Liver (tissue), 8 donors: ENCODE measurements at regions not wholly inside any gene's neighbourhood (a gene's known extent, or its start where the extent isn't known, plus 50 kb on each side); places are given as distances from the start of the nearest gene placed in this dataset.

Source experiments
- DNase-seq: peaks from one replicate; pipeline ENCODE4 v3.0.0-alpha.2; 2017; ENCODE audit warnings: low spot score
- H3K27ac ChIP-seq, 2 donors: one replicate each; pipeline ENCODE4 v1.7.0; 2013; ENCODE audit warnings: inconsistent platforms in 2 of 2, low read length in 2 of 2, control low read depth in 1 of 2, low read depth in 1 of 2, mild to moderate bottlenecking in 1 of 2
- H3K27me3 ChIP-seq, 4 donors: one replicate each; pipeline versions ENCODE4 v1.6.1 to v1.7.0; 2013; ENCODE audit warnings: low read length in 3 of 4, inconsistent platforms in 1 of 4, mild to moderate bottlenecking in 1 of 4, moderate library complexity in 1 of 4; ENCODE audit not compliant: control insufficient read depth in 4 of 4, insufficient read depth in 4 of 4
- H3K36me3 ChIP-seq, 4 donors: one replicate each; pipeline versions ENCODE4 v1.6.1 to v1.7.0; 2013; ENCODE audit warnings: low read length in 3 of 4, mild to moderate bottlenecking in 3 of 4, low read depth in 1 of 4, moderate library complexity in 1 of 4; ENCODE audit not compliant: control insufficient read depth in 4 of 4, insufficient read depth in 3 of 4
- H3K4me1 ChIP-seq, 4 donors: one replicate each; pipeline versions ENCODE4 v1.6.1 to v1.7.0; 2013; ENCODE audit warnings: low read length in 3 of 4, mild to moderate bottlenecking in 3 of 4, moderate library complexity in 1 of 4; ENCODE audit not compliant: control insufficient read depth in 4 of 4, insufficient read depth in 4 of 4
- H3K4me3 ChIP-seq, 3 donors: one replicate each; pipeline versions ENCODE4 v1.6.1 to v1.7.0; 2013; ENCODE audit warnings: low read length in 3 of 3, control low read depth in 1 of 3, low read depth in 1 of 3, mild to moderate bottlenecking in 1 of 3
- H3K9ac ChIP-seq, 2 donors: one replicate each; pipeline ENCODE4 v1.7.0; 2013; ENCODE audit warnings: low read length in 2 of 2, mild to moderate bottlenecking in 2 of 2, moderate library complexity in 2 of 2, control low read depth in 1 of 2, low read depth in 1 of 2
- H3K9me3 ChIP-seq, 4 donors: one replicate each; pipeline versions ENCODE4 v1.6.1 to v1.7.0; 2013; ENCODE audit warnings: low read length in 3 of 4; ENCODE audit not compliant: control insufficient read depth in 4 of 4
- EGR1 ChIP-seq, 2 donors: IDR thresholded peaks; 2 replicates each; pipeline ENCODE4 v1.6.1; 2016 to 2018; ENCODE audit warnings: antibody characterized with exemption in 2 of 2, low read depth in 2 of 2
- FOXA1 ChIP-seq: IDR thresholded peaks from 2 replicates; pipeline ENCODE4 v1.6.1; 2016; ENCODE audit warnings: antibody characterized with exemption
- FOXA2 ChIP-seq: IDR thresholded peaks from 2 replicates; pipeline ENCODE4 v1.6.1; 2016; ENCODE audit warnings: antibody characterized with exemption
- GABPA ChIP-seq, 2 donors: IDR thresholded peaks in 1 of 2; conservative IDR thresholded peaks in 1 of 2; 2 replicates each; pipeline ENCODE4 v1.6.1; 2016; ENCODE audit warnings: antibody characterized with exemption in 2 of 2, mild to moderate bottlenecking in 1 of 2, moderate library complexity in 1 of 2
- HNF4A ChIP-seq, 2 donors: conservative IDR thresholded peaks; 2 replicates each; pipeline ENCODE4 v1.6.1; 2016; ENCODE audit warnings: antibody characterized with exemption in 2 of 2, mild to moderate bottlenecking in 2 of 2
- HNF4G ChIP-seq: IDR thresholded peaks from 2 replicates; pipeline ENCODE4 v1.6.1; 2016; ENCODE audit warnings: antibody characterized with exemption
- JUND ChIP-seq, 2 donors: IDR thresholded peaks; 2 replicates each; pipeline ENCODE4 v1.6.1; 2016; ENCODE audit warnings: antibody characterized with exemption in 2 of 2
- NR2F2 ChIP-seq: IDR thresholded peaks from 2 replicates; pipeline ENCODE4 v1.6.1; 2016; ENCODE audit warnings: antibody characterized with exemption
- RAD21 ChIP-seq, 2 donors: IDR thresholded peaks; 2 replicates each; pipeline ENCODE4 v1.6.1; 2016; ENCODE audit warnings: antibody characterized with exemption in 2 of 2, mild to moderate bottlenecking in 2 of 2
- RXRA ChIP-seq, 2 donors: IDR thresholded peaks; 2 replicates each; pipeline ENCODE4 v1.6.1; 2017 to 2018; ENCODE audit warnings: antibody characterized with exemption in 2 of 2, mild to moderate bottlenecking in 1 of 2
- SP1 ChIP-seq: IDR thresholded peaks from 2 replicates; pipeline ENCODE4 v1.6.1; 2018; ENCODE audit warnings: antibody characterized with exemption, mild to moderate bottlenecking
- TAF1 ChIP-seq: conservative IDR thresholded peaks from 2 replicates; pipeline ENCODE4 v1.6.1; 2016; ENCODE audit warnings: antibody characterized with exemption, mild to moderate bottlenecking
- YY1 ChIP-seq: IDR thresholded peaks from 2 replicates; pipeline ENCODE4 v1.6.1; 2016; ENCODE audit warnings: antibody characterized with exemption, mild to moderate bottlenecking
- WGBS: extraction: QIAGEN DNeasy Blood & Tissue Kit; methylation state at CpG from one replicate; pipeline ENCODE4 v1.1.7; 2013; 5-methylcytosine and 5-hydroxymethylcytosine counted together
- TF ChIP-seq, protein P1 (sequence below): fragments of 150-350 bp; IDR thresholded peaks from 2 replicates; pipeline ENCODE4 v1.5.1; 2017; ENCODE audit warnings: improper control_type of control experiment, low read depth, low read length; ENCODE audit not compliant: missing input control
- TF ChIP-seq, protein P2 (sequence below): IDR thresholded peaks from 2 replicates; pipeline ENCODE4 v1.6.1; 2016; ENCODE audit warnings: antibody characterized with exemption
- TF ChIP-seq, protein P3 (sequence below): IDR thresholded peaks from 2 replicates; pipeline ENCODE4 v1.6.1; 2016; ENCODE audit warnings: antibody characterized with exemption, mild to moderate bottlenecking
- TF ChIP-seq, protein P4 (sequence below): IDR thresholded peaks from 2 replicates; pipeline ENCODE4 v1.6.1; 2016; ENCODE audit warnings: antibody characterized with exemption
- TF ChIP-seq, protein P5 (sequence below): IDR thresholded peaks from 2 replicates; pipeline ENCODE4 v1.6.1; 2016; ENCODE audit warnings: antibody characterized with exemption
- donor health status: healthy.
- donor health status: healthy.
- donor health status: healthy.
- donor health status: healthy.
- donor health status: healthy.

DNA sequence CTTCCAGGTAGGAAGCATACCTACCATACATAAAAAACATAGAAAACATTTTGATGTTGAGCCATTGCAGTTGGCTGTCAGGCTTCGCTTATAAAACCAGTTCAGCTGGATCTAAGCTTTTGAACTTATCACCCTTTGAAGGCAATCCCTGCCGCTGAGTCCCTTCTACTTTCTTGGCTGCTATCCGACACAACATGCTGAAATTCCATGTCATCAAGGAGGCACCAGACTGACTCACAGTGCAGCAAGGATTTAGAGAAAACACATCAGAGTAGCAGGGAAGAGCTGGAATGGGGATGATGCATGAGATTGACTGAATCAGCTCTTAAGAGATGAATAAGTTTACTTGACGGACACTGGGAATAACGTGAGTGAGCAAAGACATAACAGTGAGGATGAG, 135.0 kb upstream of the MAN1A1 start:
- H3K9ac ChIP-seq, result no peak overlapping the region
- peaks cover under 1 to 8% (median 5%) of the 10 kb centered on the region in 4 donors for H3K4me1 ChIP-seq
- H3K27ac ChIP-seq, result no peak overlapping the region
- WGBS, result 90% methylated on average over 5 of the region's 5 CpGs
- H3K4me3 ChIP-seq, result no peak overlapping the region
- no peak for DNase-seq
- no peaks in the 10 kb centered on the region for H3K27me3 ChIP-seq
- no peaks in the 10 kb centered on the region for H3K36me3 ChIP-seq
- no peak for TF ChIP-seq RXRA (IDR thresholded peaks at IDR 0.05)
- TF ChIP-seq, protein P1, sequence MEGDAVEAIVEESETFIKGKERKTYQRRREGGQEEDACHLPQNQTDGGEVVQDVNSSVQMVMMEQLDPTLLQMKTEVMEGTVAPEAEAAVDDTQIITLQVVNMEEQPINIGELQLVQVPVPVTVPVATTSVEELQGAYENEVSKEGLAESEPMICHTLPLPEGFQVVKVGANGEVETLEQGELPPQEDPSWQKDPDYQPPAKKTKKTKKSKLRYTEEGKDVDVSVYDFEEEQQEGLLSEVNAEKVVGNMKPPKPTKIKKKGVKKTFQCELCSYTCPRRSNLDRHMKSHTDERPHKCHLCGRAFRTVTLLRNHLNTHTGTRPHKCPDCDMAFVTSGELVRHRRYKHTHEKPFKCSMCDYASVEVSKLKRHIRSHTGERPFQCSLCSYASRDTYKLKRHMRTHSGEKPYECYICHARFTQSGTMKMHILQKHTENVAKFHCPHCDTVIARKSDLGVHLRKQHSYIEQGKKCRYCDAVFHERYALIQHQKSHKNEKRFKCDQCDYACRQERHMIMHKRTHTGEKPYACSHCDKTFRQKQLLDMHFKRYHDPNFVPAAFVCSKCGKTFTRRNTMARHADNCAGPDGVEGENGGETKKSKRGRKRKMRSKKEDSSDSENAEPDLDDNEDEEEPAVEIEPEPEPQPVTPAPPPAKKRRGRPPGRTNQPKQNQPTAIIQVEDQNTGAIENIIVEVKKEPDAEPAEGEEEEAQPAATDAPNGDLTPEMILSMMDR, result no peak
- TF ChIP-seq, protein P2, sequence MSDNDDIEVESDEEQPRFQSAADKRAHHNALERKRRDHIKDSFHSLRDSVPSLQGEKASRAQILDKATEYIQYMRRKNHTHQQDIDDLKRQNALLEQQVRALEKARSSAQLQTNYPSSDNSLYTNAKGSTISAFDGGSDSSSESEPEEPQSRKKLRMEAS, result no peak
- TF ChIP-seq JUND (IDR thresholded peaks at IDR 0.05), result no peak
- TF ChIP-seq GABPA (IDR thresholded peaks at IDR 0.05 in 1 of 2, conservative IDR thresholded peaks at IDR 0.05 in 1 of 2), result no peak
- TF ChIP-seq FOXA2, result no peak
- TF ChIP-seq TAF1, result no peak
- TF ChIP-seq RAD21 (IDR thresholded peaks at IDR 0.05), result no peak
- TF ChIP-seq EGR1 (IDR thresholded peaks at IDR 0.05; ENCODE audit: low read depth in 2 of 2), result no peak
- no peak for TF ChIP-seq FOXA1
- no peak for TF ChIP-seq SP1
- TF ChIP-seq HNF4A (conservative IDR thresholded peaks at IDR 0.05), result no peak
- TF ChIP-seq YY1, result no peak
- H3K9me3 ChIP-seq, result no peaks in the 10 kb centered on the region

DNA sequence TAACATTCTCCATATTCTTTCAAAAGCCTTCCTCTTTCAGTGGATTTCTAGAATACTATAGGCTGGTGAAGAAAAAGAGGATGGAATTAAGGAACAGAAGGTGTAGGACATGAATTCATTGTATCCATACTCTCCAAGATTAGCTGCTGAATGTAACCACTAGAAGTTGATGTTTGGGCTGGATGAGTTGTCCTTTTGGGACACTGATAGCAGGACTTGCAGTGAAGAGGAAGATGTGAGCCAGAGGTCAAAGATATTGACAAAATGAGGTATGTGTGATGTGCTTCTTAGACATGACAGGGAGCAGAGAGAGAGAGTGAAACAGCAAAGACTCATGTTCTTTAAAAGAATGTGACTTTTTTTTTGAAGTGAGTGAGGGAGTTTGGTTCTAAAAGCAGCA, 134.3 kb upstream of the MAN1A1 start:
- no peak for TF ChIP-seq NR2F2
- no peak for TF ChIP-seq EGR1 (IDR thresholded peaks at IDR 0.05; ENCODE audit: low read depth in 2 of 2)
- no peak for TF ChIP-seq HNF4A (conservative IDR thresholded peaks at IDR 0.05)
- TF ChIP-seq GABPA (IDR thresholded peaks at IDR 0.05 in 1 of 2, conservative IDR thresholded peaks at IDR 0.05 in 1 of 2), result no peak
- TF ChIP-seq RAD21 (IDR thresholded peaks at IDR 0.05), result no peak
- TF ChIP-seq, protein P3, sequence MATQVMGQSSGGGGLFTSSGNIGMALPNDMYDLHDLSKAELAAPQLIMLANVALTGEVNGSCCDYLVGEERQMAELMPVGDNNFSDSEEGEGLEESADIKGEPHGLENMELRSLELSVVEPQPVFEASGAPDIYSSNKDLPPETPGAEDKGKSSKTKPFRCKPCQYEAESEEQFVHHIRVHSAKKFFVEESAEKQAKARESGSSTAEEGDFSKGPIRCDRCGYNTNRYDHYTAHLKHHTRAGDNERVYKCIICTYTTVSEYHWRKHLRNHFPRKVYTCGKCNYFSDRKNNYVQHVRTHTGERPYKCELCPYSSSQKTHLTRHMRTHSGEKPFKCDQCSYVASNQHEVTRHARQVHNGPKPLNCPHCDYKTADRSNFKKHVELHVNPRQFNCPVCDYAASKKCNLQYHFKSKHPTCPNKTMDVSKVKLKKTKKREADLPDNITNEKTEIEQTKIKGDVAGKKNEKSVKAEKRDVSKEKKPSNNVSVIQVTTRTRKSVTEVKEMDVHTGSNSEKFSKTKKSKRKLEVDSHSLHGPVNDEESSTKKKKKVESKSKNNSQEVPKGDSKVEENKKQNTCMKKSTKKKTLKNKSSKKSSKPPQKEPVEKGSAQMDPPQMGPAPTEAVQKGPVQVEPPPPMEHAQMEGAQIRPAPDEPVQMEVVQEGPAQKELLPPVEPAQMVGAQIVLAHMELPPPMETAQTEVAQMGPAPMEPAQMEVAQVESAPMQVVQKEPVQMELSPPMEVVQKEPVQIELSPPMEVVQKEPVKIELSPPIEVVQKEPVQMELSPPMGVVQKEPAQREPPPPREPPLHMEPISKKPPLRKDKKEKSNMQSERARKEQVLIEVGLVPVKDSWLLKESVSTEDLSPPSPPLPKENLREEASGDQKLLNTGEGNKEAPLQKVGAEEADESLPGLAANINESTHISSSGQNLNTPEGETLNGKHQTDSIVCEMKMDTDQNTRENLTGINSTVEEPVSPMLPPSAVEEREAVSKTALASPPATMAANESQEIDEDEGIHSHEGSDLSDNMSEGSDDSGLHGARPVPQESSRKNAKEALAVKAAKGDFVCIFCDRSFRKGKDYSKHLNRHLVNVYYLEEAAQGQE, result no peak
- no peak for TF ChIP-seq FOXA1
- TF ChIP-seq, protein P1, result no peak
- TF ChIP-seq, protein P2, result no peak
- TF ChIP-seq SP1, result no peak
- TF ChIP-seq TAF1, result no peak
- TF ChIP-seq HNF4G, result no peak
- TF ChIP-seq, protein P4, sequence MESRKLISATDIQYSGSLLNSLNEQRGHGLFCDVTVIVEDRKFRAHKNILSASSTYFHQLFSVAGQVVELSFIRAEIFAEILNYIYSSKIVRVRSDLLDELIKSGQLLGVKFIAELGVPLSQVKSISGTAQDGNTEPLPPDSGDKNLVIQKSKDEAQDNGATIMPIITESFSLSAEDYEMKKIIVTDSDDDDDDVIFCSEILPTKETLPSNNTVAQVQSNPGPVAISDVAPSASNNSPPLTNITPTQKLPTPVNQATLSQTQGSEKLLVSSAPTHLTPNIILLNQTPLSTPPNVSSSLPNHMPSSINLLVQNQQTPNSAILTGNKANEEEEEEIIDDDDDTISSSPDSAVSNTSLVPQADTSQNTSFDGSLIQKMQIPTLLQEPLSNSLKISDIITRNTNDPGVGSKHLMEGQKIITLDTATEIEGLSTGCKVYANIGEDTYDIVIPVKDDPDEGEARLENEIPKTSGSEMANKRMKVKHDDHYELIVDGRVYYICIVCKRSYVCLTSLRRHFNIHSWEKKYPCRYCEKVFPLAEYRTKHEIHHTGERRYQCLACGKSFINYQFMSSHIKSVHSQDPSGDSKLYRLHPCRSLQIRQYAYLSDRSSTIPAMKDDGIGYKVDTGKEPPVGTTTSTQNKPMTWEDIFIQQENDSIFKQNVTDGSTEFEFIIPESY, result no peak
- no peak for TF ChIP-seq RXRA (IDR thresholded peaks at IDR 0.05)
- no peak for TF ChIP-seq JUND (IDR thresholded peaks at IDR 0.05)
- TF ChIP-seq YY1, result no peak
- TF ChIP-seq, protein P5, sequence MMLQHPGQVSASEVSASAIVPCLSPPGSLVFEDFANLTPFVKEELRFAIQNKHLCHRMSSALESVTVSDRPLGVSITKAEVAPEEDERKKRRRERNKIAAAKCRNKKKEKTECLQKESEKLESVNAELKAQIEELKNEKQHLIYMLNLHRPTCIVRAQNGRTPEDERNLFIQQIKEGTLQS, result no peak
- Histone ChIP-seq H3K36me3 (no peaks in the 10 kb centered on the region), H3K9ac (no peak overlapping the region), H3K4me1 (peaks cover 3 to 9% (median 5%) of the 10 kb centered on the region in 4 donors), H3K27me3 (no peaks in the 10 kb centered on the region), H3K27ac (no peak overlapping the region), H3K4me3 (no peak overlapping the region), H3K9me3 (no peaks in the 10 kb centered on the region)
- DNase-seq, result no peak
